CD4-positive, CD25-positive, alpha-beta regulatory T cell (primary cell): ENCODE measurements at regions not wholly inside any gene's neighbourhood (a gene's known extent, or its start where the extent isn't known, plus 50 kb on each side); places are given as distances from the start of the nearest gene placed in this dataset.

Experiments
- ATAC-seq, 2 donors: fragments of 150-1000 bp; cut with Tn5 transposase; one replicate each; pipeline ENCODE4 v1.10.0; 2021; ENCODE audit warnings: low read depth in 2 of 2, moderate number of reproducible peaks in 2 of 2, moderate library complexity in 1 of 2
- DNase-seq, 3 donors: peaks; one replicate each; pipeline versions ENCODE4 v3.0.0 to v3.0.0-alpha.2; 2012 to 2022; ENCODE audit warnings: mixed read lengths in 1 of 3
- H3K27ac ChIP-seq: one replicate; pipeline ENCODE4 v1.7.0; 2013; ENCODE audit warnings: mild to moderate bottlenecking, low read length; ENCODE audit not compliant: insufficient read depth, poor library complexity, severe bottlenecking
- H3K27me3 ChIP-seq: one replicate; pipeline ENCODE4 v1.7.0; 2013; ENCODE audit warnings: low read length; ENCODE audit not compliant: control insufficient read depth, insufficient read depth
- H3K36me3 ChIP-seq: one replicate; pipeline ENCODE4 v1.7.0; 2013; ENCODE audit warnings: mild to moderate bottlenecking, low read length, moderate library complexity; ENCODE audit not compliant: control insufficient read depth, insufficient read depth
- H3K4me1 ChIP-seq: 2 replicates; pipeline ENCODE4 v1.7.0; 2013; ENCODE audit warnings: mild to moderate bottlenecking, low read length; ENCODE audit not compliant: insufficient read depth, control insufficient read depth, poor library complexity, severe bottlenecking
- H3K4me3 ChIP-seq: one replicate; pipeline ENCODE4 v1.7.0; 2013; ENCODE audit warnings: low read depth, mild to moderate bottlenecking, low read length, moderate library complexity
- H3K9me3 ChIP-seq, 2 experiments: 1 replicate in 1 of 2; 2 replicates in 1 of 2; pipeline ENCODE4 v1.7.0; 2013; ENCODE audit warnings: low read length in 2 of 2, mild to moderate bottlenecking in 1 of 2, moderate library complexity in 1 of 2; ENCODE audit not compliant: control insufficient read depth in 2 of 2
- H3K27ac Mint-ChIP-seq, 3 donors: one replicate each; pipeline ENCODE4 v1.8.0; 2020 to 2022; ENCODE audit warnings: mild to moderate bottlenecking in 3 of 3, mixed read lengths in 3 of 3, moderate library complexity in 2 of 3
- H3K27me3 Mint-ChIP-seq: one replicate; pipeline ENCODE4 v1.8.0; 2022; ENCODE audit warnings: mild to moderate bottlenecking, mixed read lengths
- H3K36me3 Mint-ChIP-seq: one replicate; pipeline ENCODE4 v1.8.0; 2020; ENCODE audit warnings: mixed read lengths
- H3K4me1 Mint-ChIP-seq, 4 donors: one replicate each; pipeline ENCODE4 v1.8.0; 2020 to 2022; ENCODE audit warnings: mixed read lengths in 4 of 4, mild to moderate bottlenecking in 1 of 4
- H3K4me3 Mint-ChIP-seq, 4 donors: one replicate each; pipeline ENCODE4 v1.8.0; 2020 to 2022; ENCODE audit warnings: mild to moderate bottlenecking in 4 of 4, mixed read lengths in 4 of 4, moderate library complexity in 3 of 4
- H3K9me3 Mint-ChIP-seq, 7 donors: one replicate each; pipeline ENCODE4 v1.8.0; 2020 to 2022; ENCODE audit warnings: mixed read lengths in 7 of 7, mild to moderate bottlenecking in 3 of 7, moderate library complexity in 2 of 7

DNA sequence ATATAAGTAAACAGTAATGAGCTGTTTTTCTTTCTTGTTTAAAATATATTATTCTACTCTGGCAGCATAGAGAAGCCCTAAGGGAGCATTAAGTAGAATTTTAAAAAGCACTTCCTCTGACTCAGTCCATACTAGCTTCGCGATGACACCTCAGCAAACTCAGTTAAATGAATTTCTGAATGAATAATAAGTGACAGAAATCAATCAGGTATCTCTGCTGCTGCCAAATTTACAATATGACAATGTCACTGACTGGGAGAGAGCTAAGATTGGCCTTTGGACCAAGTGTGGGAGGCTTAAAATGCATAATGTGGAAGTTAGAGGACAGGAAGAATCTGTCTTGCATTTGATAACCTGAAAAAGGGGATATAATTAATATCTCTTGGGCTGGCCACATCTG is 296.1 kb downstream of the HHIPL2 start:
- ATAC-seq (no peak), DNase-seq (no peak)
- H3K4me3 ChIP-seq, result no peak overlapping the region
- Mint-ChIP-seq H3K27ac (no peak overlapping the region), H3K4me1 (peaks cover 0 to 6% (median 2%) of the 10 kb centered on the region in 4 donors), H3K9me3 (peaks cover 0 to 4% (median 2%) of the 10 kb centered on the region in 7 donors), H3K4me3 (no peak overlapping the region), H3K27me3 (no peaks in the 10 kb centered on the region), H3K36me3 (no peaks in the 10 kb centered on the region)
- H3K9me3 ChIP-seq, result no peaks in the 10 kb centered on the region
- H3K36me3 ChIP-seq, result no peaks in the 10 kb centered on the region
- no peak overlapping the region for H3K27ac ChIP-seq
- H3K4me1 ChIP-seq, result no peaks in the 10 kb centered on the region
- H3K27me3 ChIP-seq, result no peaks in the 10 kb centered on the region

DNA sequence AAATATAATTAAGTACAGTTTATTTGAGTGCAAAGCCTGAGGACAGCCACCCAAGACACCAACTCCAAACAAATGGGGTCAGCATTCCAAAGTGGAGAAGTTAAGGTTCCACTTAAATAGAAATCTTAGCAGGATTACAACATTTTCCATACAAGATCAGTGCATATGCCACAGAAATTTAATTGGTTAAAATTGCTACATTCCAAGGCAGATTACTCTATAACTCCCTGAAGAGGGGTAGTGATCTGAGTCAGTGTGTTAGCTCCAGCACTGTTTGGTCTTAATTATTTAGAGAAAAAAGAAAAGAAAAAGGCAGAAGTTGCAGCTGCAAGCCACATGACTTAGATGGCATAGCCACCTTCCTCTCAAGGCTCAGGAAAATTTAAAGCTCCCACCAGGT is 297.5 kb downstream of the HHIPL2 start:
- no peak for DNase-seq
- H3K27ac ChIP-seq, result no peak overlapping the region
- H3K27me3 ChIP-seq, result no peaks in the 10 kb centered on the region
- Mint-ChIP-seq H3K27ac (no peak overlapping the region), H3K4me3 (no peak overlapping the region), H3K9me3 (peaks cover 0 to 4% (median 2%) of the 10 kb centered on the region in 7 donors), H3K36me3 (no peaks in the 10 kb centered on the region), H3K4me1 (peaks cover 0 to 6% (median 2%) of the 10 kb centered on the region in 4 donors), H3K27me3 (no peaks in the 10 kb centered on the region)
- H3K36me3 ChIP-seq, result no peaks in the 10 kb centered on the region
- no peaks in the 10 kb centered on the region for H3K9me3 ChIP-seq
- no peak overlapping the region for H3K4me3 ChIP-seq
- no peak for ATAC-seq
- no peaks in the 10 kb centered on the region for H3K4me1 ChIP-seq

DNA sequence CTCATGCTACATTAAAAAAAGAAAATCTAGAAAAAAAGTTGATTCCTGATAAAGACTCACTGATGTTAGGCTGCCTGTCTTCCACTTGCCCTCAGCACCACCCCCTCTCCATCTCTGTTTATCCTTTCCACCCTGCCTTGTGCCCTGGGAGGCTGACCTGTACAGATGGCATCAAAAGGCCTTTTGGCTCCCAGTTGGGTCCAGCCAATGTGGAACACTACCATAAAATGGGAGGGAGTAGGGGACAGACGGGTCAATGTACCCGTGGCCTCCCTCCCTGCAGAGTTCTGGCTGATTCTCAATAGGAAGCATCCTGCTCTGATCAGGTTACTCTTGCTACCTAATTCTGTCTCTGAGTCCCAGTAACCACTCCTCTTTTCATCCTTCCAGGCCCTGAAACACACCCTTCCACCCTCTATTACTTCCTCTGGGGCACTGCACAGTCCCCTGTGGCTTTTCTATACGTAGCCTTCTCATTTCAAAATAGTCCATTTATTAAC is 300.0 kb downstream of the HHIPL2 start:
- Histone ChIP-seq H3K36me3 (no peaks in the 10 kb centered on the region), H3K4me3 (no peak overlapping the region), H3K9me3 (no peaks in the 10 kb centered on the region), H3K27me3 (no peaks in the 10 kb centered on the region), H3K27ac (no peak overlapping the region), H3K4me1 (no peaks in the 10 kb centered on the region)
- Mint-ChIP-seq H3K36me3 (no peaks in the 10 kb centered on the region), H3K9me3 (peaks cover 0 to 3% (median 0%) of the 10 kb centered on the region in 7 donors), H3K4me3 (no peak overlapping the region), H3K27ac (peak overlapping the region in 1 of 3 donors; percentile 62), H3K27me3 (no peaks in the 10 kb centered on the region), H3K4me1 (peaks cover 0 to 6% (median 2%) of the 10 kb centered on the region in 4 donors)
- no peak for ATAC-seq
- DNase-seq, result no peak

DNA sequence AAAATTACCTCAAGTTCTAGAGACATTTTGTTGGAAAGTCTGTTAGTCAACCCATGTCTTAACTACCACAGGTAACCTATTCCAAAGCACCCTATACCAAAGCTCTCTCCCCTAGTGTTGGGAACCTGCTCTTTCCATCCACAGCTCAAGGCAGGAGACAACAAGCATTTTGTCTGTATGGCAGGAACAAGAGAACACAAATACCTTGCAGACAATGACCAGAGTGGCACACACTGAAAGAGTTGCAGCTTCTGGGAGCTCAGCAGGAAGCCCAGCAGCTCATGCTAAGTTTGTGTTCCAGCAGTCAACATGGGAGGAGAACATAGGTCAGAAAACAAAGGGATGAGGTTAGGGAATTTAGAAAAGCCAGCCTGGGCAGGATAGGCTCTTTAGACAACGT is 300.8 kb downstream of the HHIPL2 start:
- Histone ChIP-seq H3K36me3 (no peaks in the 10 kb centered on the region), H3K27ac (no peak overlapping the region), H3K27me3 (no peaks in the 10 kb centered on the region), H3K4me1 (no peaks in the 10 kb centered on the region), H3K4me3 (no peak overlapping the region), H3K9me3 (no peaks in the 10 kb centered on the region)
- Mint-ChIP-seq H3K4me1 (peaks cover 0 to 6% (median 2%) of the 10 kb centered on the region in 4 donors), H3K4me3 (no peak overlapping the region), H3K9me3 (peaks cover 0 to 3% (median 0%) of the 10 kb centered on the region in 7 donors), H3K27me3 (no peaks in the 10 kb centered on the region), H3K27ac (no peak overlapping the region), H3K36me3 (no peaks in the 10 kb centered on the region)
- ATAC-seq (no peak), DNase-seq (no peak)

DNA sequence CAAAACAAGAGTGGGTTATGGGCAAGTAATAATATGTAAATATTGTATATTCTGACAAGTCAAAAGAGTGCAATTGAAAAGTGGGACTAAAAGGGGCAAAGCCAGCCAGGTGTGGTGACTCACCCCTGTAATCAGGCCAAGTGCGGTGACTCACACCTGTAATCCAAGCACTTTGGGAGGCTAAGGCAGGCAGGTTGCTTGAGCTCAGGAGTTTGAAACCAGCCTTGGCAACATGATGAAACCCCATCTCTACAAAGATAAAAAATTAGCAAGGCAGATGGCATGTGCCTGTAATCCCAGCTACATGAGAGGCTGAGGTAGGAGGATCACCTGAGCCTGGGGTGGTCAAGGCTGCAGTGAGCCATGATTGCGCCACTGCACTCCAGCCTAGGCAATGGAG is 304.0 kb downstream of the HHIPL2 start:
- H3K4me3 Mint-ChIP-seq, result no peak overlapping the region
- H3K9me3 Mint-ChIP-seq, result no peaks in the 10 kb centered on the region

DNA sequence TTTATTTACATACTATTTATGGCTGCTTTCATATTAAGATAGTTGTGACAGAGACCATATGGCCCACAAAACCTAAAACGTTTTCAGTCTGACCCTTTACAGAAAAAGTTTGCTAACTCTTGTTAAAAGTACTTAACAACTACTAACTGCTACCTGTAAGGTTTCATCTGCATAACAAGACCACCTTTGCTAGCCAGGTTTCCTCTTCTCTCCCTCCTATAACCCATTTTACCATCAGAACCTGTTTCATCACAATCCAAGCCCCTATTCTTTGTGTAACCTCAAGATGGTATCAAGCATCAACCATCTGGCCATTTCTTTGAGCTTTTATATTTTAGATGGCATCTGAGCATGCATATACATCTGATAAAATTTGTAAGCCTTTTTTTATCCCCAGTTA is 305.4 kb downstream of the HHIPL2 start:
- no peak for ATAC-seq

More for the DNA sequence above, 304.0 kb downstream of the HHIPL2 start:
- no peaks in the 10 kb centered on the region for H3K36me3 ChIP-seq
- Mint-ChIP-seq H3K27me3 (no peaks in the 10 kb centered on the region), H3K27ac (no peak overlapping the region), H3K4me1 (peaks cover 0 to 6% (median 0%) of the 10 kb centered on the region in 4 donors), H3K36me3 (no peaks in the 10 kb centered on the region)
- H3K27ac ChIP-seq, result no peak overlapping the region
- no peak overlapping the region for H3K4me3 ChIP-seq
- no peaks in the 10 kb centered on the region for H3K27me3 ChIP-seq
- ATAC-seq, result no peak
- no peaks in the 10 kb centered on the region for H3K4me1 ChIP-seq
- no peak for DNase-seq
- no peaks in the 10 kb centered on the region for H3K9me3 ChIP-seq

DNA sequence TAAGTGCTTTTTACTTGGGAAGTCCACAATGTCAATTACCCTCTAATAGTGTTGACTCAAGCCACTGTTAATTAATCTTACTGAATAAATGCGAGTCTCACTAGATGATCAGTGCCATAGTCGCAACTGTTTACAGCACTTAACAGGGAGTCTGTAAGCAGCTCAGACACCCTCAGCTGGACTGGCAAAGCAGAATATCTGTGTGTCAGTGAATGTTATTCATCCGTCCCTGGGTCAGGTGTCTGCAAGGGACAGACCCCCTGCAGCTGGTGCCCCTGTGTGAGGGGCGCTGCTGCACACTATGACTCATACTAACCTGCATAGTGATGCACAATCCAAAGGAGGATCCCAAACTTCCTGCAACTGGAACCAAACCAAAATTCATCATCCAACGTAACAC is 306.5 kb downstream of the HHIPL2 start:
- no peaks in the 10 kb centered on the region for H3K9me3 ChIP-seq
- no peak overlapping the region for H3K27ac ChIP-seq
- Mint-ChIP-seq H3K27me3 (no peaks in the 10 kb centered on the region), H3K9me3 (no peaks in the 10 kb centered on the region), H3K36me3 (no peaks in the 10 kb centered on the region), H3K4me3 (no peak overlapping the region), H3K4me1 (no peaks in the 10 kb centered on the region), H3K27ac (no peak overlapping the region)
- no peak overlapping the region for H3K4me3 ChIP-seq
- H3K27me3 ChIP-seq, result no peaks in the 10 kb centered on the region
- DNase-seq (no peak), ATAC-seq (no peak)
- H3K4me1 ChIP-seq, result no peaks in the 10 kb centered on the region
- H3K36me3 ChIP-seq, result no peaks in the 10 kb centered on the region

More for the DNA sequence above, 305.4 kb downstream of the HHIPL2 start:
- Mint-ChIP-seq H3K4me3 (no peak overlapping the region), H3K36me3 (no peaks in the 10 kb centered on the region), H3K27me3 (no peaks in the 10 kb centered on the region), H3K4me1 (peaks cover 0 to 2% (median 0%) of the 10 kb centered on the region in 4 donors), H3K27ac (no peak overlapping the region), H3K9me3 (no peaks in the 10 kb centered on the region)
- no peak overlapping the region for H3K4me3 ChIP-seq
- H3K4me1 ChIP-seq, result no peaks in the 10 kb centered on the region
- H3K27ac ChIP-seq, result no peak overlapping the region
- no peaks in the 10 kb centered on the region for H3K27me3 ChIP-seq
- H3K36me3 ChIP-seq, result no peaks in the 10 kb centered on the region
- H3K9me3 ChIP-seq, result no peaks in the 10 kb centered on the region
- DNase-seq, result no peak

DNA sequence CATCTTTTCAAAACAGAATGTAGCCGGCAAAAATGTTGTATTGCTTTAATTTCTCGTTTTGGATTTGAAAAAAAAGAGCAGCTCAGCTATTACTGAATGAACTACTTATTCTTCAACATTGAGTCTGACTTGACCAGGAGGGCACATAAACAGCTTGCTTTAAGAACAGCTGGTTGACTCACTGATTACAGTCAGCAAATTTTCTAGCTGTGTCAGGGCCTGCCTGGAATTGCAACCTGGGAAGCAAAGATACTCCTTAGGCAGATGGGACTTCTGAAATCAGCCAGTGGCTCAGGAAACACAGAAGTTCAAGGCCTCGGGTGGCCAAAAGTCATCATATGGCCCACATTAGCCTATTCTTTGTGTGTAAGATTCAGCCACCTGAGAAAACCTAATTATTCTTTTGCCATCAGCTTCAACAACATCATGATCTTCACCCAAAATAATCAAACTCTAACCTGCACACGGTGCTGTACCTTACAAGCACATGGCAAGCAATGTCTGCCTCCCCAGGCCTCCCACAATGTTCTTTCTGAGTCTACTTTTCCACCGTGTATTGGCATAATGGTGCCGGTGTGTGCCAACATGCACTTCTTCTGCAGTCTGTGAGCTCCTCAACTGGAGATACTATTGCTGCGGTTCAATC is 307.2 kb downstream of the HHIPL2 start:
- H3K4me3 Mint-ChIP-seq, result no peak overlapping the region
- H3K4me1 ChIP-seq, result no peaks in the 10 kb centered on the region
- no peaks in the 10 kb centered on the region for H3K36me3 ChIP-seq
- no peaks in the 10 kb centered on the region for H3K36me3 Mint-ChIP-seq
- no peaks in the 10 kb centered on the region for H3K27me3 ChIP-seq
- H3K4me1 Mint-ChIP-seq, result no peaks in the 10 kb centered on the region
- DNase-seq, result no peak
- no peaks in the 10 kb centered on the region for H3K9me3 ChIP-seq
- no peak for ATAC-seq
- no peak overlapping the region for H3K4me3 ChIP-seq
- H3K27ac ChIP-seq, result no peak overlapping the region
- no peaks in the 10 kb centered on the region for H3K9me3 Mint-ChIP-seq
- no peak overlapping the region for H3K27ac Mint-ChIP-seq
- no peaks in the 10 kb centered on the region for H3K27me3 Mint-ChIP-seq
